SH-SY5Y (cell line): ENCODE measurements at regions not wholly inside any gene's neighbourhood (a gene's known extent, or its start where the extent isn't known, plus 50 kb on each side); places are given as distances from the start of the nearest gene placed in this dataset.

ENCODE experiments used
- GATA2 ChIP-seq: IDR thresholded peaks from 2 replicates; pipeline ENCODE4 v1.6.1; 2011; ENCODE audit warnings: mild to moderate bottlenecking, low read depth, low read length
- GATA3 ChIP-seq: IDR thresholded peaks from 2 replicates; pipeline ENCODE4 v1.6.1; 2011; ENCODE audit warnings: low read depth, mild to moderate bottlenecking, low read length, moderate library complexity

DNA sequence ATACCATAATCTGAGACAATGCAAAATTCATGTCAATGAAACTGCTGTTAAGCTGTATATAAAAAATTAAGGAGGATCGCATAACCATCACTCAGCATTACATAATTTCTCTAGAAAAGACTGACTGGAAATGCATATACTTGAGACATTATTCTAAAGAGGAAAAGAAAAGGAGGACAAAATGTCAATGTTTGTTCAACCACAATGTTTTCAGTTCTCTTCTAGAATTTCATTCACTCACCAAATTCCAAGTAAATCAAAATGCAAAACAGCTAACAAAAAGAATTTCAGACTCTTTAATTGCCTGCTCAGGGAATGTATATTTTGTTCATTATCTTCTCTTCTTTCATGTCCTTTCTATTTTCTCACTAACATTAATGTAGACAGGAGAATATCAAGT lies 106.2 kb upstream of the CCDC28A start:
- no peak for TF ChIP-seq GATA2
- no peak for TF ChIP-seq GATA3
